ENCODE measurements at regions not wholly inside any gene's neighbourhood (a gene's known extent, or its start where the extent isn't known, plus 50 kb on each side); places are given as distances from the start of the nearest gene placed in this dataset.

- TF ChIP-seq EP300 (IDR thresholded peaks at IDR 0.05; ENCODE audit: low read depth) (no peak), POLR2AphosphoS5 (IDR thresholded peaks at IDR 0.05) (no peak), CTCF (IDR thresholded peaks at IDR 0.05) (no peak)
Observed at GRCh38 chr14:88951370-88951769, 126.9 kb downstream of the TTC8 start.

All from transverse colon (tissue), 4 donors.